ENCODE measurements at regions not wholly inside any gene's neighbourhood (a gene's known extent, or its start where the extent isn't known, plus 50 kb on each side); places are given as distances from the start of the nearest gene placed in this dataset.

- DNase-seq (ENCODE audit: low read depth), result no peak
- TF ChIP-seq, protein P1, sequence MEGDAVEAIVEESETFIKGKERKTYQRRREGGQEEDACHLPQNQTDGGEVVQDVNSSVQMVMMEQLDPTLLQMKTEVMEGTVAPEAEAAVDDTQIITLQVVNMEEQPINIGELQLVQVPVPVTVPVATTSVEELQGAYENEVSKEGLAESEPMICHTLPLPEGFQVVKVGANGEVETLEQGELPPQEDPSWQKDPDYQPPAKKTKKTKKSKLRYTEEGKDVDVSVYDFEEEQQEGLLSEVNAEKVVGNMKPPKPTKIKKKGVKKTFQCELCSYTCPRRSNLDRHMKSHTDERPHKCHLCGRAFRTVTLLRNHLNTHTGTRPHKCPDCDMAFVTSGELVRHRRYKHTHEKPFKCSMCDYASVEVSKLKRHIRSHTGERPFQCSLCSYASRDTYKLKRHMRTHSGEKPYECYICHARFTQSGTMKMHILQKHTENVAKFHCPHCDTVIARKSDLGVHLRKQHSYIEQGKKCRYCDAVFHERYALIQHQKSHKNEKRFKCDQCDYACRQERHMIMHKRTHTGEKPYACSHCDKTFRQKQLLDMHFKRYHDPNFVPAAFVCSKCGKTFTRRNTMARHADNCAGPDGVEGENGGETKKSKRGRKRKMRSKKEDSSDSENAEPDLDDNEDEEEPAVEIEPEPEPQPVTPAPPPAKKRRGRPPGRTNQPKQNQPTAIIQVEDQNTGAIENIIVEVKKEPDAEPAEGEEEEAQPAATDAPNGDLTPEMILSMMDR (IDR thresholded peaks at IDR 0.05; ENCODE audit: insufficient read depth, low read depth, low read length), result no peak
- ChIA-PET POLR2A (no interaction called here), CTCF (no interaction called here)
- H3K4me3 ChIP-seq (ENCODE audit: low read depth, low read length), result no peak overlapping the region
- H3K27me3 ChIP-seq (ENCODE audit: control insufficient read depth, insufficient read depth, low read length), result no peaks in the 10 kb centered on the region
- no peaks in the 10 kb centered on the region for H3K36me3 ChIP-seq (ENCODE audit: control insufficient read depth, insufficient read depth, low read length)
Measured at GRCh38 chr2:137764646-137765045, 199.6 kb upstream of the HNMT start.

- CTCF ChIA-PET, result no interaction called here
- no peak overlapping the region for H3K4me3 ChIP-seq (ENCODE audit: low read depth, low read length)
- H3K36me3 ChIP-seq (ENCODE audit: control insufficient read depth, insufficient read depth, low read length), result no peaks in the 10 kb centered on the region
- DNase-seq (ENCODE audit: low read depth), result no peak
- no peaks in the 10 kb centered on the region for H3K27me3 ChIP-seq (ENCODE audit: control insufficient read depth, insufficient read depth, low read length)
- POLR2A ChIA-PET, result no interaction called here
- TF ChIP-seq, protein P1 (IDR thresholded peaks at IDR 0.05; ENCODE audit: insufficient read depth, low read depth, low read length), result no peak
Measured at GRCh38 chr2:137769406-137769805, 194.9 kb upstream of the HNMT start.

- Histone ChIP-seq H3K27me3 (ENCODE audit: control insufficient read depth, insufficient read depth, low read length) (no peaks in the 10 kb centered on the region), H3K36me3 (ENCODE audit: control insufficient read depth, insufficient read depth, low read length) (no peaks in the 10 kb centered on the region), H3K4me3 (ENCODE audit: low read depth, low read length) (no peak overlapping the region)
- ChIA-PET POLR2A (no interaction called here), CTCF (no interaction called here)
- TF ChIP-seq, protein P1 (IDR thresholded peaks at IDR 0.05; ENCODE audit: insufficient read depth, low read depth, low read length), result no peak
- no peak for DNase-seq (ENCODE audit: low read depth)
Measured at GRCh38 chr2:137770166-137770565, 194.1 kb upstream of the HNMT start.

- H3K36me3 ChIP-seq (ENCODE audit: control insufficient read depth, insufficient read depth, low read length), result no peaks in the 10 kb centered on the region
- no peaks in the 10 kb centered on the region for H3K27me3 ChIP-seq (ENCODE audit: control insufficient read depth, insufficient read depth, low read length)
- CTCF ChIA-PET, result no interaction called here
- POLR2A ChIA-PET, result no interaction called here
- no peak overlapping the region for H3K4me3 ChIP-seq (ENCODE audit: low read depth, low read length)
- TF ChIP-seq, protein P1 (IDR thresholded peaks at IDR 0.05; ENCODE audit: insufficient read depth, low read depth, low read length), result no peak
- no peak for DNase-seq (ENCODE audit: low read depth)
Measured at GRCh38 chr2:137771064-137771463, 193.2 kb upstream of the HNMT start.

DNA sequence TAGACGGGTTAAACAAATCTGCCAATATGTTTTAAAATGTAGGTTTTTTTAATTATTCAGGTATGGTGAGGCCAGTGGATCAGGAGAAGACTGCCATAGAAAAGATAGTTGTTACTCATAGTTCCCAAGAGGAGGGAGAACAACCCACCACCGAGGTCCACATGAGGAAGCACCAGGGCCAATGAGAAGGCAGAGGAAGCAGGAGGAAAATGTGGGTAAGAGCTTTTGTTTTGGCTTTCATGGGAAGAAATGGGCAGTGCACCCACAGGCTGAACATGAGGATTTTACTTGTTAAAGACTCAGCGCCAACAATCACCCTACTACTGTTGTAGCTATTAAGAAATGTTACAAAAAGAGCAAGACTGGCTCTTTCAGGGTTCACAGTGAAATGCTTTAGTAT lies 191.8 kb upstream of the HNMT start:
- no peak for DNase-seq (ENCODE audit: low read depth)
- CTCF ChIA-PET, result no interaction called here
- POLR2A ChIA-PET, result no interaction called here
- TF ChIP-seq, protein P1 (IDR thresholded peaks at IDR 0.05; ENCODE audit: insufficient read depth, low read depth, low read length), result no peak
- Histone ChIP-seq H3K36me3 (ENCODE audit: control insufficient read depth, insufficient read depth, low read length) (no peaks in the 10 kb centered on the region), H3K4me3 (ENCODE audit: low read depth, low read length) (no peak overlapping the region), H3K27me3 (ENCODE audit: control insufficient read depth, insufficient read depth, low read length) (no peaks in the 10 kb centered on the region)
